Nucleus accumbens (tissue), 56 donors: ENCODE measurements at regions not wholly inside any gene's neighbourhood (a gene's known extent, or its start where the extent isn't known, plus 50 kb on each side); places are given as distances from the start of the nearest gene placed in this dataset.

ENCODE experiments used
- DNase-seq, 56 donors: peaks; one replicate each; lab custom pipeline; 2025; lab: John Stamatoyannopoulos, UW

GRCh38 chr11:76607431-76607830 is 63.1 kb downstream of the LRRC32 start:
- no peak for DNase-seq

GRCh38 chr11:76605338-76606074 is 65.0 kb downstream of the LRRC32 start:
- no peak for DNase-seq

- peak in 10 of 56 donors; percentile 15 to 34 (median 24) for DNase-seq
Measured at GRCh38 chr11:76604626-76605241, 65.8 kb downstream of the LRRC32 start.

GRCh38 chr11:76604081-76604625 is 66.4 kb downstream of the LRRC32 start:
- DNase-seq: no peak

GRCh38 chr11:76603202-76603601 is 67.3 kb downstream of the LRRC32 start:
- no peak for DNase-seq
